ENCODE measurements at regions not wholly inside any gene's neighbourhood (a gene's known extent, or its start where the extent isn't known, plus 50 kb on each side); places are given as distances from the start of the nearest gene placed in this dataset.

DNA sequence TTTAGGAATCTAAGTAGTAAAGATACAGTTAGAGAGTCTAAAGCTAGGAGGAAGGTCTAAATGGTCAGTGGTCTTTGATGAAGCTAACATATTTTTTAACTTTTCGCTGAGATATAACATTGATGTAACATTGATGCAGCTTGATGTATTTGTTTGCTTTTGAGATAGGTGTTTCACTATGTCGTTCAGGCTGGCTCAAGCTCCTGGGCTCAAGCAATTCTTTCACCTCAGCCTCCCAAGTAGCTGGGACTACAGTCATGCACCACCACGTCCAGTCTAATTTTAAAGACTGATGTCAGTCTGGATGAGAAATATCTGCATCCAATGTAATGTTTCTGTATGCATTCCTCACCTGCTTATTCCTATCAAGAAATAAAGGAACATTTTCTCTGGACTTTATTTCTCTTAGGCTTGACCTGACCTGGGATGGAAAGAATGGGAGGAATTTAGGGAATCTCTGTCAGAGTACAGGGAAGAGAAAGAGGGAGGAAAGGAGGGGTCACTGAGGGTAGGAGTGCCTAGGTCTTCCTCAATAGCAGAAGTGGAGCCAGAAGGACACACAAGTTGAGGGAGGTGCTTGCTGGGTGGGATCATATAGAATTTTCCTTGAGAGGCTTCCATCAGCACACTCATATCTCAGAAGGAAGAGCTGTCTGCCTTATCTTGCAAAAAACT, 101.5 kb upstream of the GPBP1 start:
- no peaks in the 10 kb centered on the region for H4K20me1 ChIP-seq (ENCODE audit: control insufficient read depth, extremely low read depth, insufficient read depth, low read length)
- TF ChIP-seq, protein P1, sequence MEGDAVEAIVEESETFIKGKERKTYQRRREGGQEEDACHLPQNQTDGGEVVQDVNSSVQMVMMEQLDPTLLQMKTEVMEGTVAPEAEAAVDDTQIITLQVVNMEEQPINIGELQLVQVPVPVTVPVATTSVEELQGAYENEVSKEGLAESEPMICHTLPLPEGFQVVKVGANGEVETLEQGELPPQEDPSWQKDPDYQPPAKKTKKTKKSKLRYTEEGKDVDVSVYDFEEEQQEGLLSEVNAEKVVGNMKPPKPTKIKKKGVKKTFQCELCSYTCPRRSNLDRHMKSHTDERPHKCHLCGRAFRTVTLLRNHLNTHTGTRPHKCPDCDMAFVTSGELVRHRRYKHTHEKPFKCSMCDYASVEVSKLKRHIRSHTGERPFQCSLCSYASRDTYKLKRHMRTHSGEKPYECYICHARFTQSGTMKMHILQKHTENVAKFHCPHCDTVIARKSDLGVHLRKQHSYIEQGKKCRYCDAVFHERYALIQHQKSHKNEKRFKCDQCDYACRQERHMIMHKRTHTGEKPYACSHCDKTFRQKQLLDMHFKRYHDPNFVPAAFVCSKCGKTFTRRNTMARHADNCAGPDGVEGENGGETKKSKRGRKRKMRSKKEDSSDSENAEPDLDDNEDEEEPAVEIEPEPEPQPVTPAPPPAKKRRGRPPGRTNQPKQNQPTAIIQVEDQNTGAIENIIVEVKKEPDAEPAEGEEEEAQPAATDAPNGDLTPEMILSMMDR (optimal IDR thresholded peaks at IDR 0.05 in 1 of 3, IDR thresholded peaks at IDR 0.05 in 1 of 3, conservative IDR thresholded peaks at IDR 0.05 in 1 of 3; ENCODE audit: extremely low read depth in 1 of 3, insufficient read depth in 2 of 3, low read length in 3 of 3), result no peak
- TF ChIP-seq EZH2 (IDR thresholded peaks at IDR 0.05; ENCODE audit: low read length), result no peak
- H3K4me2 ChIP-seq (ENCODE audit: control insufficient read depth, extremely low read depth, insufficient read depth, low read depth, low read length), result no peak overlapping the region
- H3K9me3 ChIP-seq (ENCODE audit: control insufficient read depth, low read depth, low read length), result peaks cover 2% of the 10 kb centered on the region
- H3K36me3 ChIP-seq (ENCODE audit: control insufficient read depth in 2 of 2, extremely low read depth in 1 of 2, insufficient read depth in 2 of 2, low read length in 2 of 2), result no peaks in the 10 kb centered on the region
- DNase-seq (ENCODE audit: low read depth, low spot score) (no peak), FAIRE-seq (no peak)
- H3K9me1 ChIP-seq (ENCODE audit: control insufficient read depth, extremely low read depth, insufficient read depth, low read length), result no peaks in the 10 kb centered on the region
- H3K9ac ChIP-seq (ENCODE audit: control insufficient read depth, extremely low read depth, insufficient read depth, low read length), result no peak overlapping the region
- dilution Hi-C loops (cut with MboI; ENCODE audit: extremely low pct_ligation_motif_present, low sequenced_read_pairs), result no loop called here
- H3K27ac ChIP-seq (ENCODE audit: control insufficient read depth, insufficient read depth, low read length), result no peak overlapping the region
- H3K4me1 ChIP-seq (ENCODE audit: control insufficient read depth, extremely low read depth, insufficient read depth, low read length), result peaks cover 6% of the 10 kb centered on the region
- H3K79me2 ChIP-seq (ENCODE audit: control insufficient read depth, insufficient read depth, low read length), result no peaks in the 10 kb centered on the region
- no peak overlapping the region for H2AFZ ChIP-seq (ENCODE audit: control insufficient read depth, low read length)
- H3K27me3 ChIP-seq (ENCODE audit: control insufficient read depth, extremely low read depth, insufficient read depth, low read length), result no peaks in the 10 kb centered on the region
- no peak overlapping the region for H3K4me3 ChIP-seq (ENCODE audit: control insufficient read depth in 2 of 3, extremely low read depth in 1 of 3, insufficient read depth in 2 of 3, low read depth in 1 of 3, low read length in 3 of 3)

DNA sequence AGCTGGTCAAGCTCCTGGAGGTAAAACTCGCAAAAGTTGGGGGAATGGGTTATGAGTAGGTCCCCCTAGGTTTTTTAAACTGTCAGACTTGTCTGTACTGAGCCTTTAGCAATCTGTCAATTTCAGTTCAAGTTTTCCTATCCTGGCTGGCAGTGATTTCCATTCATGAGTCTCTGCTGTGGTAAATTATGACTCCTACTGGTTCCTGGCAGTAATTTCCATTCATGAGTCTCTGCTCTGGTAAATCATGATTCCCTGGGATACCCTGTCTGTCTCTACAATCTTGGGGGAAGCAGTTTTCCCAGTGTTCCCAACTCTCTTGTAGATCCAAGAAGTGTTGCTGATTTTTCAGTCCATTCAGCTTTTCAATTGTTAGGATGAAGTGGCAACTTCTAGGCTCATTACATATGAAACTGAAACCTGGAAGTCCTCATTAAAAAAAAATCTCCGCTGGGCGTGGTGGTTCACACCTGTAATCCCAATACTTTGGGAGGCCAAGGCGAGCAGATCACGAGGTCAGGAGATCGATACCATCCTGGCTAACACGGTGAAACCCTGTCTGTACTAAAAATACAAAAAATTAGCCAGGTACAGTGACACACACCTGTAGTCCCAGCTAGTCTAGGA, 91.3 kb upstream of the GPBP1 start:
- no peaks in the 10 kb centered on the region for H3K9me3 ChIP-seq (ENCODE audit: control insufficient read depth, low read depth, low read length)
- no peaks in the 10 kb centered on the region for H3K36me3 ChIP-seq (ENCODE audit: control insufficient read depth in 2 of 2, extremely low read depth in 1 of 2, insufficient read depth in 2 of 2, low read length in 2 of 2)
- no peak overlapping the region for H3K4me2 ChIP-seq (ENCODE audit: control insufficient read depth, extremely low read depth, insufficient read depth, low read depth, low read length)
- no peak for FAIRE-seq
- H3K9me1 ChIP-seq (ENCODE audit: control insufficient read depth, extremely low read depth, insufficient read depth, low read length), result no peaks in the 10 kb centered on the region
- H3K27me3 ChIP-seq (ENCODE audit: control insufficient read depth, extremely low read depth, insufficient read depth, low read length), result no peaks in the 10 kb centered on the region
- no peak overlapping the region for H3K4me3 ChIP-seq (ENCODE audit: control insufficient read depth in 2 of 3, extremely low read depth in 1 of 3, insufficient read depth in 2 of 3, low read depth in 1 of 3, low read length in 3 of 3)
- H3K27ac ChIP-seq (ENCODE audit: control insufficient read depth, insufficient read depth, low read length), result no peak overlapping the region
- H4K20me1 ChIP-seq (ENCODE audit: control insufficient read depth, extremely low read depth, insufficient read depth, low read length), result no peaks in the 10 kb centered on the region
- no peak for TF ChIP-seq EZH2 (IDR thresholded peaks at IDR 0.05; ENCODE audit: low read length)
- TF ChIP-seq, protein P1 (optimal IDR thresholded peaks at IDR 0.05 in 1 of 3, IDR thresholded peaks at IDR 0.05 in 1 of 3, conservative IDR thresholded peaks at IDR 0.05 in 1 of 3; ENCODE audit: extremely low read depth in 1 of 3, insufficient read depth in 2 of 3, low read length in 3 of 3), result peak; percentile 41 to 46 (median 43)
- no peaks in the 10 kb centered on the region for H3K4me1 ChIP-seq (ENCODE audit: control insufficient read depth, extremely low read depth, insufficient read depth, low read length)
- no peak overlapping the region for H2AFZ ChIP-seq (ENCODE audit: control insufficient read depth, low read length)
- H3K79me2 ChIP-seq (ENCODE audit: control insufficient read depth, insufficient read depth, low read length), result no peaks in the 10 kb centered on the region
- H3K9ac ChIP-seq (ENCODE audit: control insufficient read depth, extremely low read depth, insufficient read depth, low read length), result no peak overlapping the region
- dilution Hi-C loops (cut with MboI; ENCODE audit: extremely low pct_ligation_motif_present, low sequenced_read_pairs), result no loop called here
- no peak for DNase-seq (ENCODE audit: low read depth, low spot score)
